ENCODE measurements at regions not wholly inside any gene's neighbourhood (a gene's known extent, or its start where the extent isn't known, plus 50 kb on each side); places are given as distances from the start of the nearest gene placed in this dataset.

DNA sequence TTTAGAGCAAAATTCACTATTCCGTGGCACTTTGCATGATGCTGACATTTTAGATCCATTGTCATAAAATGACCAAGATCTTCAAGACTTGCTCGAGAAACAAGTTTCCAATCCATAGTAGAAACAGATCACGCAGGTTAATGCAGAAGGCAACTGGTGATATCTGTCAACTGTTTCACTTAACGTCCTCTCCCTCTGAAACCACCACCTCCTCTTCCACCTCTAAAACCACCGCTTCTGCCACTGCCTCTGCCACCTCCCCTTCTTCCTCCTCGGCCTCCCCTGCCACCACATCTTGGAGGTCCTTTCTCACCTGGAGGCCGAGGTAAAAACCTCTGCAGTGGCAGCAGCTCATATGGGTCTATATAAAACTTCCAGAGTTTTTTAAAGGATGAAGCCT, 84.6 kb upstream of the IRF2 start:
- Histone ChIP-seq H3K36me3 (no peaks in the 10 kb centered on the region), H3K27ac (no peak overlapping the region), H3K9me3 (no peaks in the 10 kb centered on the region), H3K4me3 (no peak overlapping the region), H3K27me3 (replicated peaks; ENCODE audit: insufficient read depth) (no peaks in the 10 kb centered on the region), H3K4me1 (ENCODE audit: control insufficient read depth in 1 of 2, low read depth in 2 of 2) (no peaks in the 10 kb centered on the region)
- ATAC-seq (ENCODE audit: insufficient number of reproducible peaks, low FRiP score, low read depth), result no peak
- DNase-seq (ENCODE audit: low spot score), result no peak
- TF ChIP-seq, protein P1, sequence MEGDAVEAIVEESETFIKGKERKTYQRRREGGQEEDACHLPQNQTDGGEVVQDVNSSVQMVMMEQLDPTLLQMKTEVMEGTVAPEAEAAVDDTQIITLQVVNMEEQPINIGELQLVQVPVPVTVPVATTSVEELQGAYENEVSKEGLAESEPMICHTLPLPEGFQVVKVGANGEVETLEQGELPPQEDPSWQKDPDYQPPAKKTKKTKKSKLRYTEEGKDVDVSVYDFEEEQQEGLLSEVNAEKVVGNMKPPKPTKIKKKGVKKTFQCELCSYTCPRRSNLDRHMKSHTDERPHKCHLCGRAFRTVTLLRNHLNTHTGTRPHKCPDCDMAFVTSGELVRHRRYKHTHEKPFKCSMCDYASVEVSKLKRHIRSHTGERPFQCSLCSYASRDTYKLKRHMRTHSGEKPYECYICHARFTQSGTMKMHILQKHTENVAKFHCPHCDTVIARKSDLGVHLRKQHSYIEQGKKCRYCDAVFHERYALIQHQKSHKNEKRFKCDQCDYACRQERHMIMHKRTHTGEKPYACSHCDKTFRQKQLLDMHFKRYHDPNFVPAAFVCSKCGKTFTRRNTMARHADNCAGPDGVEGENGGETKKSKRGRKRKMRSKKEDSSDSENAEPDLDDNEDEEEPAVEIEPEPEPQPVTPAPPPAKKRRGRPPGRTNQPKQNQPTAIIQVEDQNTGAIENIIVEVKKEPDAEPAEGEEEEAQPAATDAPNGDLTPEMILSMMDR (IDR thresholded peaks at IDR 0.05), result no peak

DNA sequence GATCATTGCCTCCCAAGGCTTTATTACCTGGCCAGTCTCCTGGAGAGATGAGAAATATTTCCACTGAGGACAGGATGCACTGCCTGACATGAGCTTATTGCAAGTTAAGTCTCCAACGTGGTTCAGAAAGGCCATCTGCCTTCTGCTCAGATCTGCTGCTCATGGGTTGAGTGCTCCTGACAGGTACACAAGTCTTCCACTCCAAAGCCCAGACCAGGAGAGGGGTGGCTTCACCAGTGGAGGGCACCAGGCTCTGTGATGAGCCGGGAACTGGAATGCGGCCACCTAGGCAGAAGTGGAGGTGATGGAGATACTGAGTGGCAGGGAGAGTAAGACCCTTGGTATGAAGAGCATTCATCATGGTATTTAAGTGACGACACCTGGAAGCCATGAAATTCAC, 79.5 kb upstream of the IRF2 start:
- Histone ChIP-seq H3K4me1 (ENCODE audit: control insufficient read depth in 1 of 2, low read depth in 2 of 2) (no peaks in the 10 kb centered on the region), H3K27ac (no peak overlapping the region), H3K36me3 (no peaks in the 10 kb centered on the region), H3K4me3 (no peak overlapping the region), H3K27me3 (replicated peaks; ENCODE audit: insufficient read depth) (no peaks in the 10 kb centered on the region), H3K9me3 (no peaks in the 10 kb centered on the region)
- ATAC-seq (ENCODE audit: insufficient number of reproducible peaks, low FRiP score, low read depth) (no peak), DNase-seq (ENCODE audit: low spot score) (no peak)
- TF ChIP-seq, protein P1 (IDR thresholded peaks at IDR 0.05), result no peak

DNA sequence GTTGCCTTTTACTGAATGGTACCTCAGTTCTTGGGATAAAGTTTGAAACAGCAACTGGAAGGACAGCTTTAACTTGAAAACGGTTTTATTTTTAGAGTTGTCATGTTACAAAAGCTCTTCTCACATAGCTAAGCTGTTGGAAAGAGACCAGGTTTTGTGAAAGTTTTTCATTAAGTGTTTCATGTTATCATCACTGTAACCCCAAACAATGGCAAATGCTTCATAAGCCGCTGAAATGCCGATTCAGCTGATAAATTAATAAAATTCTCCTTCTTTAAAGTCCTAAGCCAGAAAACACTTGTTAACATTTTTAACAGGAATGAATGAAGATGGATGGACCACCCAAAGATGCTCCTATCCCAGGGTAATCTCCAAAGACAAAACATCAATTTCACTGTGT, 76.1 kb upstream of the IRF2 start:
- ATAC-seq (ENCODE audit: insufficient number of reproducible peaks, low FRiP score, low read depth) (no peak), DNase-seq (ENCODE audit: low spot score) (no peak)
- Histone ChIP-seq H3K27me3 (replicated peaks; ENCODE audit: insufficient read depth) (no peaks in the 10 kb centered on the region), H3K36me3 (no peaks in the 10 kb centered on the region), H3K27ac (no peak overlapping the region), H3K4me1 (ENCODE audit: control insufficient read depth in 1 of 2, low read depth in 2 of 2) (no peaks in the 10 kb centered on the region), H3K9me3 (no peaks in the 10 kb centered on the region), H3K4me3 (no peak overlapping the region)
- TF ChIP-seq, protein P1 (IDR thresholded peaks at IDR 0.05), result no peak

DNA sequence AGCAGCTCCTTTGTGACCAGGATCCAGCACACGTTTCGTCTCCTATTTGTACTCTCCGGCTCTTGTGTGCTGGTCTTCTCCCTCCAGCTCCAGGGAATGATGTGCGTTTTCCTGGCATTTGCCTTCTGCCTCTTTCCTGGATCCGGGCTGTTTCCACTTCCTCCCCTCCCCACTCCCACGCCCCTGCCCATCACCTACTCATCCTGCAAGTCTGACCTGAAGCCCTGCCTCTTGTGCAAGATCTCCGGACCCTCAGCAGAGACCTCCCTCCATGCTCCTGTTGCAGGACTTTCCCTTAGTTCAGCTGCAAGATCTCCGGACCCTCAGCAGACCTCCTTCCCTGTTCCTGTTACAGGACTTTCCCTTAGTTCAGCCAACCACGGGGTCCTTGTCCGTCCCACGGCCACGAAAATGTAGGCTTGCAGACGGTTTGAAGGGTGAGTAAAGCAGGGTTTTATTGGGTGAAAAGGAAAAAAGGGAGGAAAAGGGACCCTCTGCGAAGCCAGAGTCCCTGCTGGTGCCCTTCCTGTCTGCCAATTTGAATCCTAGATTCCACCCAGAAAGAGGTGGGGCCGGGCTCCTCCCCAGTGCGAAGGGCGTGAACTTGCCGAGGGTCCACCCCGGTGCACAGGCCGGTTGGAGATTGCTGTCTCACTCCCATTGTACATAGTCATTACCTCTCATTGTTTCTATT, 74.4 kb upstream of the IRF2 start:
- Histone ChIP-seq H3K36me3 (no peaks in the 10 kb centered on the region), H3K4me3 (no peak overlapping the region), H3K9me3 (no peaks in the 10 kb centered on the region), H3K27me3 (replicated peaks; ENCODE audit: insufficient read depth) (no peaks in the 10 kb centered on the region), H3K27ac (no peak overlapping the region), H3K4me1 (ENCODE audit: control insufficient read depth in 1 of 2, low read depth in 2 of 2) (no peaks in the 10 kb centered on the region)
- ATAC-seq (ENCODE audit: insufficient number of reproducible peaks, low FRiP score, low read depth) (no peak), DNase-seq (ENCODE audit: low spot score) (no peak)
- TF ChIP-seq, protein P1 (IDR thresholded peaks at IDR 0.05), result no peak

DNA sequence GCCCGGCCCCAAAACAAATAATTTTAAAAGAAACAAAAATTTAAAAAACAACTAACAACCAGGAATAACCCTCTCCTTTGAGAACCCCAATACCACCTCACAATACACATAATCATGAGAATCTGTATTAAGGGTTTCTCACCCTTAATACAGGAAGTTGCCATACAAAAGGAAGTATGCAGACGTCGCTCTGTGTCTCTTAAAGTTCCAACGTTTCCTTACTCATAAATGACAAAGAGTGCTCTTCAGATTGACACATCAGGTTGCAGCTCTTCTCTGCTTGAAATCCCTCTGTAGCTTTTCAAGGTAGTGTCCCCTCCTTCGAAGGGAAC, 73.9 kb upstream of the IRF2 start:
- no peak for DNase-seq (ENCODE audit: low spot score)
- no peaks in the 10 kb centered on the region for H3K27me3 ChIP-seq (replicated peaks; ENCODE audit: insufficient read depth)
- TF ChIP-seq, protein P1 (IDR thresholded peaks at IDR 0.05), result no peak
- no peak overlapping the region for H3K27ac ChIP-seq
- ATAC-seq (ENCODE audit: insufficient number of reproducible peaks, low FRiP score, low read depth), result no peak
- H3K4me1 ChIP-seq (ENCODE audit: control insufficient read depth in 1 of 2, low read depth in 2 of 2), result no peaks in the 10 kb centered on the region
- H3K36me3 ChIP-seq, result no peaks in the 10 kb centered on the region
- no peak overlapping the region for H3K4me3 ChIP-seq
- no peaks in the 10 kb centered on the region for H3K9me3 ChIP-seq

Data from thoracic aorta (tissue), 2 donors.